IPS-20b (cell line): ENCODE measurements at regions not wholly inside any gene's neighbourhood (a gene's known extent, or its start where the extent isn't known, plus 50 kb on each side); places are given as distances from the start of the nearest gene placed in this dataset.
A peak's percentile ranks its signal among the peaks of the same experiment; 100 is the strongest.

Experiments
- H3K27ac ChIP-seq: one replicate; pipeline ENCODE4 v1.5.1; 2013; ENCODE audit warnings: low read length
- H3K27me3 ChIP-seq: 2 replicates; pipeline ENCODE4 v1.6.1; 2013; ENCODE audit warnings: mild to moderate bottlenecking, low read length, inconsistent platforms; ENCODE audit not compliant: insufficient read depth
- H3K36me3 ChIP-seq: 2 replicates; pipeline ENCODE4 v1.6.1; 2013; ENCODE audit warnings: low read depth, mild to moderate bottlenecking, inconsistent platforms, low read length, moderate library complexity; ENCODE audit not compliant: insufficient read depth
- H3K4me1 ChIP-seq: 2 replicates; pipeline ENCODE4 v1.6.1; 2013; ENCODE audit warnings: mild to moderate bottlenecking, control low read depth, inconsistent platforms, low read length, moderate library complexity; ENCODE audit not compliant: insufficient read depth
- H3K4me3 ChIP-seq: 2 replicates; pipeline ENCODE4 v1.5.1; 2013; ENCODE audit warnings: mild to moderate bottlenecking, low read length, inconsistent platforms
- H3K9ac ChIP-seq: 2 replicates; pipeline ENCODE4 v1.6.1; 2013; ENCODE audit warnings: low read depth, mild to moderate bottlenecking, inconsistent platforms, low read length, moderate library complexity
- H3K9me3 ChIP-seq: 2 replicates; pipeline ENCODE4 v1.6.1; 2013; ENCODE audit warnings: mild to moderate bottlenecking, low read depth, low read length, inconsistent platforms; ENCODE audit not compliant: insufficient read depth

- Histone ChIP-seq H3K4me1 (no peaks in the 10 kb centered on the region), H3K36me3 (no peaks in the 10 kb centered on the region), H3K9ac (no peak overlapping the region), H3K9me3 (no peaks in the 10 kb centered on the region), H3K4me3 (no peak overlapping the region), H3K27me3 (no peaks in the 10 kb centered on the region), H3K27ac (no peak overlapping the region)
Measured at GRCh38 chr2:164126960-164127660, 391.3 kb upstream of the FIGN start.

GRCh38 chr2:164115806-164116205 is 380.0 kb upstream of the FIGN start:
- Histone ChIP-seq H3K9ac (no peak overlapping the region), H3K27me3 (no peaks in the 10 kb centered on the region), H3K4me1 (no peaks in the 10 kb centered on the region), H3K9me3 (no peaks in the 10 kb centered on the region), H3K27ac (no peak overlapping the region), H3K4me3 (no peak overlapping the region), H3K36me3 (no peaks in the 10 kb centered on the region)

GRCh38 chr2:164114937-164115336 is 379.1 kb upstream of the FIGN start:
- Histone ChIP-seq H3K9ac (no peak overlapping the region), H3K4me3 (no peak overlapping the region), H3K27me3 (no peaks in the 10 kb centered on the region), H3K27ac (no peak overlapping the region), H3K9me3 (no peaks in the 10 kb centered on the region), H3K4me1 (peaks cover 2% of the 10 kb centered on the region; the same call in 1 of the 2 replicates), H3K36me3 (no peaks in the 10 kb centered on the region)

- no peak overlapping the region for H3K4me3 ChIP-seq
- H3K36me3 ChIP-seq = no peaks in the 10 kb centered on the region
- H3K27me3 ChIP-seq = no peaks in the 10 kb centered on the region
- H3K9me3 ChIP-seq = no peaks in the 10 kb centered on the region
- H3K27ac ChIP-seq = no peak overlapping the region
- no peak overlapping the region for H3K9ac ChIP-seq
- peaks cover 2% of the 10 kb centered on the region; the same call in 1 of the 2 replicates for H3K4me1 ChIP-seq
Measured at GRCh38 chr2:164112105-164112504, 376.3 kb upstream of the FIGN start.

GRCh38 chr2:164110515-164110914 is 374.7 kb upstream of the FIGN start:
- Histone ChIP-seq H3K9ac (no peak overlapping the region), H3K27ac (no peak overlapping the region), H3K27me3 (no peaks in the 10 kb centered on the region), H3K4me1 (peaks cover 2% of the 10 kb centered on the region; the same call in 1 of the 2 replicates), H3K4me3 (no peak overlapping the region), H3K9me3 (no peaks in the 10 kb centered on the region), H3K36me3 (no peaks in the 10 kb centered on the region)

GRCh38 chr2:164109006-164109405 is 373.2 kb upstream of the FIGN start:
- Histone ChIP-seq H3K9me3 (no peaks in the 10 kb centered on the region), H3K4me3 (no peak overlapping the region), H3K27ac (no peak overlapping the region), H3K4me1 (peaks cover 2% of the 10 kb centered on the region; the same call in 1 of the 2 replicates), H3K9ac (no peak overlapping the region), H3K27me3 (no peaks in the 10 kb centered on the region), H3K36me3 (no peaks in the 10 kb centered on the region)

- Histone ChIP-seq H3K4me3 (peak overlapping the region; percentile 34; the same call in 1 of the 2 replicates), H3K27ac (no peak overlapping the region), H3K4me1 (peaks cover 10% of the 10 kb centered on the region; the same call in 1 of the 2 replicates), H3K36me3 (no peaks in the 10 kb centered on the region), H3K9me3 (no peaks in the 10 kb centered on the region; the same call in 1 of the 2 replicates), H3K9ac (no peak overlapping the region), H3K27me3 (no peaks in the 10 kb centered on the region)
Measured at GRCh38 chr2:164103271-164103670, 367.5 kb upstream of the FIGN start.

GRCh38 chr2:164102366-164102765 is 366.6 kb upstream of the FIGN start:
- Histone ChIP-seq H3K27me3 (no peaks in the 10 kb centered on the region), H3K36me3 (no peaks in the 10 kb centered on the region), H3K9ac (no peak overlapping the region), H3K9me3 (no peaks in the 10 kb centered on the region; the same call in 1 of the 2 replicates), H3K27ac (no peak overlapping the region), H3K4me1 (peaks cover 10% of the 10 kb centered on the region; the same call in 1 of the 2 replicates), H3K4me3 (no peak overlapping the region)

- no peak overlapping the region for H3K27ac ChIP-seq
- H3K36me3 ChIP-seq = no peaks in the 10 kb centered on the region
- H3K4me1 ChIP-seq = 0 out of 2 replicates have a peak, but pooled peaks cover 4% of the 10 kb centered on the region
- no peaks in the 10 kb centered on the region for H3K9me3 ChIP-seq
- H3K9ac ChIP-seq = no peak overlapping the region
- H3K4me3 ChIP-seq = no peak overlapping the region
- no peaks in the 10 kb centered on the region for H3K27me3 ChIP-seq
Measured at GRCh38 chr2:164091673-164092072, 355.9 kb upstream of the FIGN start.

GRCh38 chr2:164090533-164090932 is 354.7 kb upstream of the FIGN start:
- H3K4me1 ChIP-seq = peaks cover 9% of the 10 kb centered on the region; the same call in 1 of the 2 replicates
- H3K9me3 ChIP-seq = no peaks in the 10 kb centered on the region
- no peak overlapping the region for H3K4me3 ChIP-seq
- H3K27me3 ChIP-seq = no peaks in the 10 kb centered on the region
- H3K36me3 ChIP-seq = no peaks in the 10 kb centered on the region
- H3K9ac ChIP-seq = no peak overlapping the region
- H3K27ac ChIP-seq = no peak overlapping the region

GRCh38 chr2:164084066-164084465 is 348.3 kb upstream of the FIGN start:
- no peaks in the 10 kb centered on the region for H3K9me3 ChIP-seq
- no peak overlapping the region for H3K27ac ChIP-seq
- no peak overlapping the region for H3K4me3 ChIP-seq
- no peaks in the 10 kb centered on the region for H3K36me3 ChIP-seq
- H3K27me3 ChIP-seq = no peaks in the 10 kb centered on the region
- H3K4me1 ChIP-seq = peaks cover 9% of the 10 kb centered on the region; the same call in 1 of the 2 replicates
- H3K9ac ChIP-seq = no peak overlapping the region

GRCh38 chr2:164080486-164080885 is 344.7 kb upstream of the FIGN start:
- Histone ChIP-seq H3K27me3 (no peaks in the 10 kb centered on the region), H3K36me3 (no peaks in the 10 kb centered on the region), H3K9ac (no peak overlapping the region), H3K27ac (no peak overlapping the region), H3K4me3 (no peak overlapping the region), H3K4me1 (no peaks in the 10 kb centered on the region), H3K9me3 (no peaks in the 10 kb centered on the region)
